SU-DHL-6 (cell line): ENCODE measurements at regions not wholly inside any gene's neighbourhood (a gene's known extent, or its start where the extent isn't known, plus 50 kb on each side); places are given as distances from the start of the nearest gene placed in this dataset.

Source experiments
- EZH2phosphoT487 ChIP-seq: fragments of 200-600 bp; sonication (generic), shearing (Covaris generic); conservative IDR thresholded peaks from 2 replicates; pipeline ENCODE4 v1.6.1; 2018; ENCODE audit warnings: mild to moderate bottlenecking, antibody characterized with exemption, low read length, moderate library complexity, mixed read lengths
- TF ChIP-seq, protein P1 (sequence below): fragments of 200-600 bp; sonication (generic); IDR thresholded peaks from one replicate; pipeline ENCODE4 v1.5.1; 2017; ENCODE audit warnings: antibody characterized with exemption, mild to moderate bottlenecking, low read length, moderate library complexity; ENCODE audit not compliant: insufficient read depth, poor library complexity, severe bottlenecking

DNA sequence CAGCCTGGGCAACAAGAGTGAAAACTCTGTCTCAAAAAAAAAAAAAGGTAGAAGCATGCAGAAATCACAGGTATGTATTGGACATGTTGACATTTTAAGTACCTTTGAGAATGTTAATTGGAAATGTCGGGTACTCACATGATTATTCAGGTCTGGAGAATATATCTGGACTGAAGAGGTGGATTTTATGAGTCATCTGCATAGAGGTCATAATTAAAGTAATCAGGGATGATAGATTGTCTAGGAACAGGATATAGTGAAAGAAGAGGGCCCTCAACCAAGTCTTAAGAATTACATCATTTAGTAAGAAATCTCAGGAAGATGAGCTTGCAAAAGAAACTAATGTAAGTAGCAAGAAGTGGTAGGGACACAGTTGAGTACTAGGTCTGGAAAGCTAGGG is 212.5 kb downstream of the UTRN start:
- TF ChIP-seq EZH2phosphoT487, result no peak
- TF ChIP-seq, protein P1, sequence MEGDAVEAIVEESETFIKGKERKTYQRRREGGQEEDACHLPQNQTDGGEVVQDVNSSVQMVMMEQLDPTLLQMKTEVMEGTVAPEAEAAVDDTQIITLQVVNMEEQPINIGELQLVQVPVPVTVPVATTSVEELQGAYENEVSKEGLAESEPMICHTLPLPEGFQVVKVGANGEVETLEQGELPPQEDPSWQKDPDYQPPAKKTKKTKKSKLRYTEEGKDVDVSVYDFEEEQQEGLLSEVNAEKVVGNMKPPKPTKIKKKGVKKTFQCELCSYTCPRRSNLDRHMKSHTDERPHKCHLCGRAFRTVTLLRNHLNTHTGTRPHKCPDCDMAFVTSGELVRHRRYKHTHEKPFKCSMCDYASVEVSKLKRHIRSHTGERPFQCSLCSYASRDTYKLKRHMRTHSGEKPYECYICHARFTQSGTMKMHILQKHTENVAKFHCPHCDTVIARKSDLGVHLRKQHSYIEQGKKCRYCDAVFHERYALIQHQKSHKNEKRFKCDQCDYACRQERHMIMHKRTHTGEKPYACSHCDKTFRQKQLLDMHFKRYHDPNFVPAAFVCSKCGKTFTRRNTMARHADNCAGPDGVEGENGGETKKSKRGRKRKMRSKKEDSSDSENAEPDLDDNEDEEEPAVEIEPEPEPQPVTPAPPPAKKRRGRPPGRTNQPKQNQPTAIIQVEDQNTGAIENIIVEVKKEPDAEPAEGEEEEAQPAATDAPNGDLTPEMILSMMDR, result no peak
